GM19395 (cell line): ENCODE measurements at regions not wholly inside any gene's neighbourhood (a gene's known extent, or its start where the extent isn't known, plus 50 kb on each side); places are given as distances from the start of the nearest gene placed in this dataset.

Source experiments
- ATAC-seq: cut with Tn5 transposase; IDR thresholded peaks from one replicate; pipeline ENCODE4 v1.9.1; 2021; ENCODE audit warnings: mild to moderate bottlenecking, moderate library complexity; ENCODE audit not compliant: unreplicated experiment

DNA sequence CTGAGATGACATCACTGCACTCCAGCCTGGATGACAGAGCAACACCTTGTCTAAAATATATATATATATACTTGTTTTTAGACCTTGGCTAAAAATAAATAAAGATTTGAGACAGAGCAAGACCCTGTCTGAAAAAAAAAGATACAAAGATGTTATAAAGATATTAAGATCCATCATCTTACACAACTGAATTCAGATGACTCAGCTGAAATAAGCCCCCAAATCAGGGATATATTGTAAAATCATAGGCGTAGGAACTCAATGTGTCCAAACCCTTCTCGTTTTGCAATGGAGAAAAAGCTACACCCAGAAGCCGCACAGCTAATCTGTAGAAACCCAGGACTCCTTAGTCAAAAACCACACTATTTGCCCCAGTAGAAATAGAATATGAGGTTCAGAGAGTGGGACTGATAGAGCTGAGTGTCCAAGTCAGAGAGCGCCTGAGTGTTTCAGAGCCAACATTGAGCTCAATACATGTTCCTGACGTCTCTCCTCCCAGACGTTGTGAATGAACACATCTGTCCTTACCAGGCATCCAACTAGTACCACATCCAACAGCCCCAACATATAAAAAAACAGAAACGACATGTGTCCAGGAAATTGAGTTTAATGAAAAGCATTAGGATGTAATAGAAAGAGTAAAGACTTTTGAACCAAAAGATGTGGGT, 207.9 kb upstream of the BLID start:
- ATAC-seq: no peak

- no peak for ATAC-seq
Observed at GRCh38 chr11:122322329-122322728, 206.3 kb upstream of the BLID start.

GRCh38 chr11:122320671-122321070, 204.7 kb upstream of the BLID start:
- no peak for ATAC-seq

DNA sequence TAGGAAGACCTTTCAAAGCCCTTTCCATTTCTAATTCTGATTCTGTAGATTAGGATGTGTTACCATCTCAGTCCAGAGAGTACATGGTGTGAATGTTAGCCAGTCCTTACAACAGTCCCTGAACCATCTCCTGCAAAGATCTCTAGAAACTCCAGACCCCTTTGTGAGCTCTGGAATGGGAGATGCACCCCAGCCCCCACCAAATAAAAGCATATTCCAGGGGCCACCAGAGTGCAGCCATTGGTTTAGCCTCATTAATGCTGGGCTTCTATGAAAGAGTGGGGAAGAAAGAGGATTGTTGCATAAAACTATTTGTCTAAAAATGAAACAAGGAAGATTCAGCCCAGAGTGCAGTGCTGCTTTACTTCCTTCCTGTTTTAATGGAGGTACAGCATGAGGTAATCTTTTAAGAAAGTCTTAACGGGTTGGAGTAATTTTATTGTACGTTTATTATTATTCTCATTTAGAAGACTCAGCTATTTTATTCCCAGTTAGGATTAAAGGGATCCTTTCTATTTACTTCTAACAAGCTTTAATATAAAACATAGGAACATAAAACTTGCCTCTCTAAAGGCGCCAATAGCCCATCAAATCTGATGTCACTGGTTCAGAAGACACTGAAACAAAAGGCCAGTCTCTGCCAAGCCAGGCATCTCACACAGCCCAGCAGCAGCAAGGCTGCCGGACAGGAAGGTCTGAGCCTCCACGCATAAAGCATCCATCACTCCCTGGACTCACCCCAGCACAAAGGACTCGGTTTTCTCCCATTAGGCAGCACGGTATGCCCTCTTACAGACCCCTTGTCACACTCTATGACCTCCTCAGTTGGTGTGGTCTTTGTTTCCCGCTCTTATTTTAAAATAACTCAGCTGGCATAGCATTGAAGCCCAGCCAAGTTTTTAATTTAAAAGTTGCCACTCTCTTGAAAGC, 203.9 kb upstream of the BLID start:
- ATAC-seq: no peak

- no peak for ATAC-seq
Observed at GRCh38 chr11:122319085-122319484, 203.1 kb upstream of the BLID start.

- ATAC-seq: no peak
Observed at GRCh38 chr11:122317305-122317704, 201.3 kb upstream of the BLID start.

DNA sequence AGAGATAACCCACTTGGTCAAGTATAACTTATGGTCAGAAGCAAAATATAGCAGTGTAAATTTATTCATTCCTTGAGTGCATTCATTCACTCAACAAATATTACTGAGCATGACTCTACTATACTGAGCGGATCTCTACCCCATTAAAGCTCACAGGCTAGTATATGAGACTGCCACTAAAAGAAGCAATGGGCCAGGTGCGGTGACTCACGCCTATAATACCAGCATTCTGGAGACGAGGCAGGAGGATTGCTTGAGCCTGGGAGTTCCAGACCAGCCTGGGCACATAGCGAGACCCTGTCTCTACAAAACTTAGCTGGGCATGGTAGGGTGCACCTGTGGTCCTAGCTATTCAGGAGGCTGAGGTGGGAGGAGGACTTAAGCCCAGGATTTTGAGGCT, 197.6 kb upstream of the BLID start:
- ATAC-seq: no peak

GRCh38 chr11:122311216-122311755, 195.3 kb upstream of the BLID start:
- ATAC-seq: no peak

- ATAC-seq: no peak
Observed at GRCh38 chr11:122310766-122311165, 194.8 kb upstream of the BLID start.

- no peak for ATAC-seq
Observed at GRCh38 chr11:122309262-122309925, 193.4 kb upstream of the BLID start.

- no peak for ATAC-seq
Observed at GRCh38 chr11:122308226-122308625, 192.2 kb upstream of the BLID start.

GRCh38 chr11:122307476-122308035, 191.5 kb upstream of the BLID start:
- no peak for ATAC-seq

GRCh38 chr11:122306831-122307391, 190.9 kb upstream of the BLID start:
- ATAC-seq: no peak

DNA sequence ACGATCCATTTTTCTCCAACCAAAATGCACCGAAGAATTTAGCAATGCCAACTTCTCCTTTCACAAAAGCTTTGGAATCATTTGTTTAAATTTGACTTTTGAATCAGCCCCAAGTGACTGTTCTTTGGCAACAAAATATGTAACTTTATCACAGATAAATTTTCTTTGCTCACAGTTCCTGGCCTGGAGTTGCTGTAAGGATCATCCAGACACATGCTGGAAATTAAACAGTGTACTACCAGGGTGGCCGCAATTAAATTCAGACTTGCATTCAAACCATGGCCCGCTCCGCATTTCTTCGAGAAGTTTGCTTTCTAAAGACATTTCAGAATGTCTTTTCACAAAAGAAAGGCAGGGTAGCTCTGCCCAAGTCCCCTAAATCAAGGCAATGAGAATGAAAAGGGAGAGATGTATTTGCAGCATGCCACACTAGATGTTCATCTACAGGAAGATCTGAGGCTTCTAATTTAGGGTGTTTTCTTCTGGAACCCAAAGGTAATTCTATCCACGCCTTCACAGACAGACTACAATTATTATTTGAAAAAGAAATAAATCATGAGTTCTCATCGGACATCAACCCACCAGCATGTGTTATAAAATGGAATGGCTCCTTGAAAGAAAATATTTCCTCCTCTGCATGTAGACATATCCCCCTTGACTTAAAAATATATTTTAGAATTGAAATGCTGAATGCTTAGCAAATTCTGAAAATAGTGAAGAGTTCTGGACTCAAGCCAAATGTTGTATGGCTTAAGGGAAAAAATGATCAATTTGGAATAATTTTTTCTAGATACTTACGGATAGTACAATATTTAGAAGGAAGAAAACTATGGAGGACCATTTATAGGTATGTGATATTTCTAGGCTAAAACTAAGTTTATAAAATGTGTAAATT, 189.7 kb upstream of the BLID start:
- ATAC-seq: no peak

DNA sequence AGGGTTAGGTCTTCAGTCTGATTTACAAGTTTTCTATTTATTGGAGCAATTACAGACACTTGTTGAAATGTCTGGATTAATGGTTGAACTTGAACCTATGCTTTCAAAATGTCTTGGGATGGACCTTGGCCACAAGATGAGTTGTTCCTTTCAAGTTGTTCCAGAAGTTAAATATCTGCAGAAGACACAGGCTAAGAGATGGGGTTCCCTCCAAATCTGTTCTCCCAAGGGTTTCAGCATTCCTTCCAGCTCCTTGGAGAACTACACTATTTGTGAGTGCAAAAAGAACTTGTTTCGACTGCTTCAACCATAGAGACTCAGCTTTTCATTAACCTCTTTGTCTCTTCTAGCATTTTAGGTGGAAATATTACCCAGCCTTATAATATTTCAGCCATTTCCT, 189.0 kb upstream of the BLID start:
- no peak for ATAC-seq

DNA sequence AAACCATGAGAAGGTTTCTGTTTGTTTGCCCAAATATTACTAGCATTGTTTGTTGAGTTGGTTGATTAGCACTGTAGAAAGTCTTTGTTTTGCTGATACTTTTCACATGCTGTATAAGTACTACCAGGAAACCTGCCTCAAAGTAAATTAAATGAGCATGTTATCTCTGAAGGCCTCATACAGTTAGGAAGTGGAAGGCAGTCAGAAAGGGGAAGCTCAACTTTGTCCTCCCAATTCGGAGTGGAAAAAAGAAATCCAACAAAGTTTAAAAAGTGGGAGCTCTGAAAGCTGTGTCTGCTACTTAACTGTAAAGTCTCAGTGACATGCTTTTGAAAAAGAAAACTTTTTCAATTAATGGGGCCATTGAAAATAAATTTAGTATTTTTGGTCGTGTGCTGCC, 188.3 kb upstream of the BLID start:
- no peak for ATAC-seq

- no peak for ATAC-seq
Observed at GRCh38 chr11:122294041-122294440, 178.0 kb upstream of the BLID start.

DNA sequence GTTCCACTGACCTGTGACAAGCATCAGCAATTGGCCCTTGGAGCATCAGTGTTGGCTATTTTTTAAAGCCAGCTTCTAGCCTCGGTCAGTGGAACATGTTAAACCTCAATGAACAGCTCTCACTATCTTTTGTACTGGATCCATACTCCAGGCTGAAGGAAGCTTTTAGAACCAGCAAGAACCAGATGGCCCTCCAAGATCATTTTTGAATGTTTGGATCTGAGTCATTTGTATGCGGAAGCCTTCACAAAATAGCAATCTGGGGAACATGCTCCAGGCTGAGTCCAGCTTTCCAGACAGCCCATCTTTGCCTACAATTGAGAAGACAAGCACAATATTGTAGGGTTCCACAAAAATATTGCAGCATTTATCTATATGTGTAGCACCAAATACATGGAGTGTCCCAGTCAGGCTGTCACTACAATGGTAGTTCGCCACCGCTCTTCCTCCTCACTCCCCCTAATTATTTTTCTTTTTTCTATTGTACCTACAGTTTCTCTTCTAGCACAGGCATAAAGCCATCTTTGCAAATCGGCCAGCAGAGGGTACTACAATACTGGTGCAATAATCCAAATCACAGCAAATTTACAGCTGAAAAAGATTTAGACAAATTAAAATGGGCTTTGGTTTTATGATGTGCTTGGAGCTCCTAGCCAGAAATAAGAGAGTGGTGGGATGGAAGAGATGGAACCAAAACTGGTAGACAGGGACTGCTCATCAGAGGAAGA, 177.4 kb upstream of the BLID start:
- no peak for ATAC-seq

- ATAC-seq: no peak
Observed at GRCh38 chr11:122287401-122287800, 171.4 kb upstream of the BLID start.
